ENCODE measurements at regions not wholly inside any gene's neighbourhood (a gene's known extent, or its start where the extent isn't known, plus 50 kb on each side); places are given as distances from the start of the nearest gene placed in this dataset.
A peak's percentile ranks its signal among the peaks of the same experiment; 100 is the strongest.

- peak; percentile 99 for FAIRE-seq
Measured at GRCh38 chr4:124334119-124334518, 378.4 kb downstream of the ANKRD50 start.

GRCh38 chr4:124337874-124338273 is 374.7 kb downstream of the ANKRD50 start:
- H3K27me3 ChIP-seq (ENCODE audit: control insufficient read depth, insufficient read depth, low read length), result no peaks in the 10 kb centered on the region
- peak in 1 of 5 donors; percentile 40 for DNase-seq
- H3K36me3 ChIP-seq (ENCODE audit: control insufficient read depth in 2 of 3, insufficient read depth in 3 of 3, low read length in 3 of 3), result no peaks in the 10 kb centered on the region
- H3K4me1 ChIP-seq (ENCODE audit: control insufficient read depth in 2 of 3, insufficient read depth in 2 of 3, low read depth in 1 of 3, low read length in 3 of 3), result no peaks in the 10 kb centered on the region
- FAIRE-seq, result no peak
- TF ChIP-seq CTCF (IDR thresholded peaks at IDR 0.05; ENCODE audit: borderline replicate concordance, extremely low read depth, insufficient read depth), result no peak
- intact Hi-C loops (cut with DNase I), result loop anchor here (10.0 kb wide), 1 partner anchor 947 kb away; no protein-coding TSS in a partner anchor
- H3K9ac ChIP-seq (ENCODE audit: low read length in 3 of 3), result no peak overlapping the region
- H3K4me3 ChIP-seq (ENCODE audit: low read length in 3 of 3), result no peak overlapping the region
- H3K9me3 ChIP-seq (ENCODE audit: control insufficient read depth in 2 of 3, insufficient read depth in 1 of 3, low read length in 3 of 3), result no peaks in the 10 kb centered on the region
- no peak overlapping the region for H3K27ac ChIP-seq (ENCODE audit: low read depth in 2 of 2, low read length in 2 of 2)

More at GRCh38 chr4:124334119-124334518, 378.4 kb downstream of the ANKRD50 start:
- Histone ChIP-seq H3K36me3 (ENCODE audit: control insufficient read depth in 2 of 3, insufficient read depth in 3 of 3, low read length in 3 of 3) (no peaks in the 10 kb centered on the region), H3K27ac (ENCODE audit: low read depth in 2 of 2, low read length in 2 of 2) (no peak overlapping the region), H3K9ac (ENCODE audit: low read length in 3 of 3) (no peak overlapping the region), H3K4me1 (ENCODE audit: control insufficient read depth in 2 of 3, insufficient read depth in 2 of 3, low read depth in 1 of 3, low read length in 3 of 3) (no peaks in the 10 kb centered on the region), H3K9me3 (ENCODE audit: control insufficient read depth in 2 of 3, insufficient read depth in 1 of 3, low read length in 3 of 3) (no peaks in the 10 kb centered on the region), H3K4me3 (ENCODE audit: low read length in 3 of 3) (no peak overlapping the region), H3K27me3 (ENCODE audit: control insufficient read depth, insufficient read depth, low read length) (no peaks in the 10 kb centered on the region)
- peak; percentile 54 for TF ChIP-seq CTCF (IDR thresholded peaks at IDR 0.05; ENCODE audit: borderline replicate concordance, extremely low read depth, insufficient read depth)
- intact Hi-C loops (cut with DNase I), result loop anchor here (10.0 kb wide), 1 partner anchor 951 kb away; no protein-coding TSS in a partner anchor
- DNase-seq, result peak in 3 of 5 donors; percentile 30 to 85 (median 78)

- H3K36me3 ChIP-seq (ENCODE audit: control insufficient read depth in 2 of 3, insufficient read depth in 3 of 3, low read length in 3 of 3), result no peaks in the 10 kb centered on the region
- H3K4me3 ChIP-seq (ENCODE audit: low read length in 3 of 3), result no peak overlapping the region
- DNase-seq (peak in 1 of 5 donors; percentile 29), FAIRE-seq (no peak)
- H3K9ac ChIP-seq (ENCODE audit: low read length in 3 of 3), result no peak overlapping the region
- no peak overlapping the region for H3K27ac ChIP-seq (ENCODE audit: low read depth in 2 of 2, low read length in 2 of 2)
- H3K4me1 ChIP-seq (ENCODE audit: control insufficient read depth in 2 of 3, insufficient read depth in 2 of 3, low read depth in 1 of 3, low read length in 3 of 3), result no peaks in the 10 kb centered on the region
- no peaks in the 10 kb centered on the region for H3K9me3 ChIP-seq (ENCODE audit: control insufficient read depth in 2 of 3, insufficient read depth in 1 of 3, low read length in 3 of 3)
- H3K27me3 ChIP-seq (ENCODE audit: control insufficient read depth, insufficient read depth, low read length), result no peaks in the 10 kb centered on the region
- intact Hi-C loops (cut with DNase I), result no loop called here
- no peak for TF ChIP-seq CTCF (IDR thresholded peaks at IDR 0.05; ENCODE audit: borderline replicate concordance, extremely low read depth, insufficient read depth)
Measured at GRCh38 chr4:124343661-124344171, 368.8 kb downstream of the ANKRD50 start.

GRCh38 chr4:124372916-124373315 is 339.6 kb downstream of the ANKRD50 start:
- H3K36me3 ChIP-seq (ENCODE audit: control insufficient read depth in 2 of 3, insufficient read depth in 3 of 3, low read length in 3 of 3), result no peaks in the 10 kb centered on the region

More at GRCh38 chr4:124372916-124373315, 339.6 kb downstream of the ANKRD50 start:
- peaks cover 0 to 3% (median 2%) of the 10 kb centered on the region in 3 donors for H3K9me3 ChIP-seq (ENCODE audit: control insufficient read depth in 2 of 3, insufficient read depth in 1 of 3, low read length in 3 of 3)
- H3K9ac ChIP-seq (ENCODE audit: low read length in 3 of 3), result no peak overlapping the region
- DNase-seq, result no peak
- no peak overlapping the region for H3K27ac ChIP-seq (ENCODE audit: low read depth in 2 of 2, low read length in 2 of 2)
- no peak for FAIRE-seq
- H3K4me1 ChIP-seq (ENCODE audit: control insufficient read depth in 2 of 3, insufficient read depth in 2 of 3, low read depth in 1 of 3, low read length in 3 of 3), result no peaks in the 10 kb centered on the region
- TF ChIP-seq CTCF (IDR thresholded peaks at IDR 0.05; ENCODE audit: borderline replicate concordance, extremely low read depth, insufficient read depth), result no peak
- intact Hi-C loops (cut with DNase I), result no loop called here
- no peak overlapping the region for H3K4me3 ChIP-seq (ENCODE audit: low read length in 3 of 3)
- H3K27me3 ChIP-seq (ENCODE audit: control insufficient read depth, insufficient read depth, low read length), result no peaks in the 10 kb centered on the region
